ENCODE measurements at regions not wholly inside any gene's neighbourhood (a gene's known extent, or its start where the extent isn't known, plus 50 kb on each side); places are given as distances from the start of the nearest gene placed in this dataset.
"Not testable (repeated sequence)": the region's sequence is repeated elsewhere in the genome, so short reads cannot be mapped to it uniquely, and the experiment has no call there.

GRCh38 chr14:38011156-38011555, 196.5 kb upstream of the SSTR1 start:
- TF ChIP-seq, protein P1, sequence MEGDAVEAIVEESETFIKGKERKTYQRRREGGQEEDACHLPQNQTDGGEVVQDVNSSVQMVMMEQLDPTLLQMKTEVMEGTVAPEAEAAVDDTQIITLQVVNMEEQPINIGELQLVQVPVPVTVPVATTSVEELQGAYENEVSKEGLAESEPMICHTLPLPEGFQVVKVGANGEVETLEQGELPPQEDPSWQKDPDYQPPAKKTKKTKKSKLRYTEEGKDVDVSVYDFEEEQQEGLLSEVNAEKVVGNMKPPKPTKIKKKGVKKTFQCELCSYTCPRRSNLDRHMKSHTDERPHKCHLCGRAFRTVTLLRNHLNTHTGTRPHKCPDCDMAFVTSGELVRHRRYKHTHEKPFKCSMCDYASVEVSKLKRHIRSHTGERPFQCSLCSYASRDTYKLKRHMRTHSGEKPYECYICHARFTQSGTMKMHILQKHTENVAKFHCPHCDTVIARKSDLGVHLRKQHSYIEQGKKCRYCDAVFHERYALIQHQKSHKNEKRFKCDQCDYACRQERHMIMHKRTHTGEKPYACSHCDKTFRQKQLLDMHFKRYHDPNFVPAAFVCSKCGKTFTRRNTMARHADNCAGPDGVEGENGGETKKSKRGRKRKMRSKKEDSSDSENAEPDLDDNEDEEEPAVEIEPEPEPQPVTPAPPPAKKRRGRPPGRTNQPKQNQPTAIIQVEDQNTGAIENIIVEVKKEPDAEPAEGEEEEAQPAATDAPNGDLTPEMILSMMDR (IDR thresholded peaks at IDR 0.05; ENCODE audit: insufficient read depth, low read length, poor library complexity, severe bottlenecking), result not testable (repeated sequence)
- TF ChIP-seq EZH2phosphoT487 (conservative IDR thresholded peaks at IDR 0.05; ENCODE audit: low read length), result not testable (repeated sequence)
